ENCODE measurements at regions not wholly inside any gene's neighbourhood (a gene's known extent, or its start where the extent isn't known, plus 50 kb on each side); places are given as distances from the start of the nearest gene placed in this dataset.

DNA sequence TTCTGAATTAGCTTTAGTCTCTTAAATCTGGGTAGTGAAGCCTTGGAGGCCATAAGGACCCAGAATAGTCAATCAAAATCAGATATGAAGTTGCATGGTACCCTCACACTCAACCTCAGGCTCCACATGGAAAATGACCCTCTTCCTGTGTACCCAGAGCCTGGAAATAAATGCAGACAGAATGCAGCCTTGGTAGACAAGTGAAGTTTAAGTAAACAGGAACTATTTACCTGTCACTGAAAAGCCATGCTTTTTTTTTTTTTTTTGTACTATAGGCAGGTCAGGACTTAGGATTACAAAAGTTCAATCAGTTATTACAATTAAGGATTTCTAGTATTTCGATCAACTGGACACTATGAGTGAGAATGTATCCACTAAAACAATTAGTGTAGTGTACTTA, 2654.2 kb upstream of the PCDH20 start:
- ChIA-PET POLR2A (no interaction called here), CTCF (no interaction called here)
- no peak for DNase-seq (ENCODE audit: extremely low spot score)
- TF ChIP-seq ARNT (IDR thresholded peaks at IDR 0.05) (no peak), BHLHE40 (IDR thresholded peaks at IDR 0.05; ENCODE audit: borderline replicate concordance) (no peak), FOXK2 (IDR thresholded peaks at IDR 0.05) (no peak), HDGF (IDR thresholded peaks at IDR 0.05; ENCODE audit: borderline replicate concordance) (no peak), SP1 (IDR thresholded peaks at IDR 0.05) (no peak), ELF4 (IDR thresholded peaks at IDR 0.05) (no peak), NFRKB (IDR thresholded peaks at IDR 0.05) (no peak), CTBP1 (IDR thresholded peaks at IDR 0.05; ENCODE audit: borderline replicate concordance) (no peak), SUZ12 (IDR thresholded peaks at IDR 0.05) (no peak), TARDBP (IDR thresholded peaks at IDR 0.05) (no peak), LEF1 (IDR thresholded peaks at IDR 0.05; ENCODE audit: borderline replicate concordance) (no peak), ZNF384 (IDR thresholded peaks at IDR 0.05) (no peak)
- TF ChIP-seq, protein P1, sequence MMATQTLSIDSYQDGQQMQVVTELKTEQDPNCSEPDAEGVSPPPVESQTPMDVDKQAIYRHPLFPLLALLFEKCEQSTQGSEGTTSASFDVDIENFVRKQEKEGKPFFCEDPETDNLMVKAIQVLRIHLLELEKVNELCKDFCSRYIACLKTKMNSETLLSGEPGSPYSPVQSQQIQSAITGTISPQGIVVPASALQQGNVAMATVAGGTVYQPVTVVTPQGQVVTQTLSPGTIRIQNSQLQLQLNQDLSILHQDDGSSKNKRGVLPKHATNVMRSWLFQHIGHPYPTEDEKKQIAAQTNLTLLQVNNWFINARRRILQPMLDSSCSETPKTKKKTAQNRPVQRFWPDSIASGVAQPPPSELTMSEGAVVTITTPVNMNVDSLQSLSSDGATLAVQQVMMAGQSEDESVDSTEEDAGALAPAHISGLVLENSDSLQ (IDR thresholded peaks at IDR 0.05): no peak

DNA sequence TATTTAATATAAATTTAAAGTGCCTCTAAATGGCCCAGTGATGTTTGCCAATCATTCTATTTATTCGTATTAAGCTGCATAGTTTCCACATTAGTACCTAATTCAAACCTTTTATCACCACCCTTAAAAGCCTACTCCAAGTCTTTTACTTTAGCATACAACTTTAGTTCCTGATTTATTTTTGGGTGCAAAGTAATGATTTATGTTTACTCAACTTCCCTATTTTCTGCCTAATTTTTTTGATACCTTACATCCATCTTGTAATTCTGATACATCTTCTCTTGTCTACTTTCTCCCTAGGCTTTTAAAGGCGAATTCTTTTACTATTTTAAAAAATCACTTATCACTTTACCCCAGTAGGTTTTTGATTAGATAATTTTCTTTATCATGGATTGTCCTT, 2651.1 kb upstream of the PCDH20 start:
- no peak for DNase-seq (ENCODE audit: extremely low spot score)
- CTCF ChIA-PET: interaction anchor here (0.6 kb wide), 1 partner anchor 35 kb away, joined by 4 read pairs; no protein-coding TSS in a partner anchor
- POLR2A ChIA-PET: no interaction called here
- TF ChIP-seq SUZ12 (IDR thresholded peaks at IDR 0.05) (no peak), ELF4 (IDR thresholded peaks at IDR 0.05) (no peak), HDGF (IDR thresholded peaks at IDR 0.05; ENCODE audit: borderline replicate concordance) (no peak), BHLHE40 (IDR thresholded peaks at IDR 0.05; ENCODE audit: borderline replicate concordance) (no peak), LEF1 (IDR thresholded peaks at IDR 0.05; ENCODE audit: borderline replicate concordance) (no peak), ARNT (IDR thresholded peaks at IDR 0.05) (no peak), ZNF384 (IDR thresholded peaks at IDR 0.05) (no peak), TARDBP (IDR thresholded peaks at IDR 0.05) (no peak), FOXA1 (IDR thresholded peaks at IDR 0.05) (no peak), FOXM1 (IDR thresholded peaks at IDR 0.05; ENCODE audit: borderline replicate concordance) (no peak), CTBP1 (IDR thresholded peaks at IDR 0.05; ENCODE audit: borderline replicate concordance) (no peak), L3MBTL2 (conservative IDR thresholded peaks at IDR 0.05) (no peak), SP1 (IDR thresholded peaks at IDR 0.05) (no peak), NFRKB (IDR thresholded peaks at IDR 0.05) (no peak), FOXK2 (IDR thresholded peaks at IDR 0.05) (no peak)
- TF ChIP-seq, protein P1 (IDR thresholded peaks at IDR 0.05): no peak

DNA sequence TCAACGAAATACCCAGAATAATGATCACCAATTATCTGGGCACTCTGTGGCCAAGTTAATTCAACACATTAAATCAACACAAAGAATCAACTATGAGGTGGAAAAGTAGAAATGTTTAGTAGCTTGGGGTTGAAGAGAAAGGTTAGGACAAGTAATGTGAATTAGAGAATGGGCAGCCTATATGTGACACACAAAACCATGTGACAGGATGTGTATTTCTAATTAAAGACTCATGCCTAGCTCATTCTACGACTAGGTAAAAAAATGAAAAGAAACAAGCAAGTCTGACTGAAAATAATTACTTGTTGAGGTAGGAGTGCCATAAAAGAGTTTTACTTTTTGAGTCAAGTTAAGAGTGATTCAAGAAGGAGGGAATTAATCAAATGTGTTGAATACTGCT, 2646.0 kb upstream of the PCDH20 start:
- no peak for DNase-seq (ENCODE audit: extremely low spot score)
- ChIA-PET CTCF (no interaction called here), POLR2A (no interaction called here)
- TF ChIP-seq SP1 (IDR thresholded peaks at IDR 0.05) (no peak), SUZ12 (IDR thresholded peaks at IDR 0.05) (no peak), HDGF (IDR thresholded peaks at IDR 0.05; ENCODE audit: borderline replicate concordance) (no peak), FOXA1 (IDR thresholded peaks at IDR 0.05) (no peak), TARDBP (IDR thresholded peaks at IDR 0.05) (no peak), FOXM1 (IDR thresholded peaks at IDR 0.05; ENCODE audit: borderline replicate concordance) (no peak)

DNA sequence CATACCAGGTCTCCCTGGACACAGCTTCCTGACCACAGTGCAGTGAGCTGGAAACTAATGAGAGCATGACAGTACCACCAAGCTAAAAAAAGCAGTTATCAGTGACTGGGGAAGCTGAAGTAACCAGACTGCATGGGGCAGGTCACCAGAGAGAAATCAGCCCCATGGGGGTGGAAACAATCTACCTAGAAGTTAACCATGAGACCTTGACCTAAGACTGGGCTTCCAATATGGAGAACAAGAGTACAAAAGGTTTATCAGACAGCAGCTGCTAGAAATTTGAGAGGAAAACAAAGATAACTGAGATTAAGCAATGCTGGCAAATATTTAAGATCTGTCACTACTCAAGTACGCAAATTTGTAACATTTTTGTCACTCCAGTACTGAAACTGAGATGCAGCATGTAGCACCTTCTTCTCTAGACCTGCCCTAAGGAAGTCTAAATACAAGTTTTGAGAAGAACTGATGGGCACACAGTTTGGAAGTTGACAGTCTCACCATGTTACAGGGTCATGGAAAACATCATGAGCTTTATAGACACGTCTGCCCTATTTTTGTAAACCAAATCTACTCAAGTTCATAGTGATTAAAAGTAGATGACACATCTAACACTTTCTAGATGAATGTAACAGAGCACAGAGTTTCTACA, 2641.8 kb upstream of the PCDH20 start:
- POLR2A ChIA-PET: no interaction called here
- TF ChIP-seq ELF4 (IDR thresholded peaks at IDR 0.05) (no peak), BHLHE40 (IDR thresholded peaks at IDR 0.05; ENCODE audit: borderline replicate concordance) (no peak), SUZ12 (IDR thresholded peaks at IDR 0.05) (no peak)
- no peak for DNase-seq (ENCODE audit: extremely low spot score)
- CTCF ChIA-PET: no interaction called here

DNA sequence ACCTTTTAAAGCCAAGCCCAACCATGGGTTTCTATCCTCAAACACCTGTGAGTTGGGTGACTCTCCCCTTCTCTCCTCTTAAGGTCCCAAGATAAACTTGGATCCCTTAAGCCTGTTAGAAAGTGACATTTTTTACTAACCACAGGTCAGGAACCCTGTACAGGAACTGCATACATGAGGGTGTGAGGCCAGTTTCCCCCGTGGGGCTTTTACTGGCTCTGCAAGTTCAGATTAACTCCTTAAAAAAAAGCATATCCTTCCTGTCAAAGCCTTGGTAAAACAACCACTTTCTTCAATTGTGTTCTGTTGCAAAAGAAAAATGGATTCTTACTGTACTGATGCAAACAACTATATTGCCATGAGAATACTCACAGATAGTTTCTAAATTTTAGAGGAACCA, 2638.7 kb upstream of the PCDH20 start:
- CTCF ChIA-PET: no interaction called here
- TF ChIP-seq ARNT (IDR thresholded peaks at IDR 0.05) (no peak), L3MBTL2 (conservative IDR thresholded peaks at IDR 0.05) (no peak)
- POLR2A ChIA-PET: no interaction called here
- no peak for DNase-seq (ENCODE audit: extremely low spot score)

DNA sequence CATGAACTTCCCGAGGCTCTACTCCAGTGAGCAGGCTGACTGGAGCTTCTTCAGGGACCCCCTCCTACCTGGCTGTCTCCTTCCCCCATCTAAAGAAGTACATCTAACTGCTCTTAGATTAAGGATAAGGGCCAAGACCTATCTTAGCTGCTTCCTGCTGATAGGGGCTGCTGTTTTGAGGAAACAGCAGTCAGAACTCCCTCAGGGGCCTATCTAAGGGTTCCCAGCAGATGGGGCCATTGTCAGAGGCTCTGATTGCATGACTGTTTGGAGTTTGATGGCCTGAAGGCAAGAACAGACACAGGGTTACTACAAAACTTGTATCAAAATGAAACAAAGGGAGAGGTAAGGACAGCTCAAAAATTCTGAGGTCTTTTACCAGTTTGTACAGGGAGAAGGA, 2636.9 kb upstream of the PCDH20 start:
- DNase-seq (ENCODE audit: extremely low spot score): no peak
- ChIA-PET CTCF (no interaction called here), POLR2A (no interaction called here)
- TF ChIP-seq TARDBP (IDR thresholded peaks at IDR 0.05) (no peak), NFRKB (IDR thresholded peaks at IDR 0.05) (no peak), BHLHE40 (IDR thresholded peaks at IDR 0.05; ENCODE audit: borderline replicate concordance) (no peak), FOXK2 (IDR thresholded peaks at IDR 0.05) (no peak), LEF1 (IDR thresholded peaks at IDR 0.05; ENCODE audit: borderline replicate concordance) (no peak), ZNF384 (IDR thresholded peaks at IDR 0.05) (no peak), ARNT (IDR thresholded peaks at IDR 0.05) (no peak), SP1 (IDR thresholded peaks at IDR 0.05) (no peak), FOXA1 (IDR thresholded peaks at IDR 0.05) (no peak), L3MBTL2 (conservative IDR thresholded peaks at IDR 0.05) (no peak), HDGF (IDR thresholded peaks at IDR 0.05; ENCODE audit: borderline replicate concordance) (no peak), ELF4 (IDR thresholded peaks at IDR 0.05) (no peak)
- TF ChIP-seq, protein P1 (IDR thresholded peaks at IDR 0.05): no peak

DNA sequence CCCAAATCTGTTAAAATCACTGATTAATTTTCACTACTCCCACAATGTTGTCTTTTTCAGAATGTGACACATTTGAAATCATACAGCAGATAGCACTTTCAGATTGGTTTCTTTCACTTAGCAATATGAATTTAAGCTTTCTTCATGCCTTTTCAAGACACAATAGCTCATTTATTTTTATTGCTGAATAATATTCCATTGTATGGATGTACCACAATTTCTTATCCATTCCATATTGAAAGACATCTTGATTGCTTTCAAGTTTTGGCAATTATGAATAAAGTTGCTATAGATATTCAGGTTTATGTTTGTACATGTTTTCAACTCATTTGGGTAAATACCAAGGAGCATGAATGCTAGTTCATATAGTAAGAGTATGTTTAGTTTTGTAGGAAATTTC, 2635.6 kb upstream of the PCDH20 start:
- DNase-seq (ENCODE audit: extremely low spot score): no peak
- no peak for TF ChIP-seq L3MBTL2 (conservative IDR thresholded peaks at IDR 0.05)
- TF ChIP-seq FOXK2 (IDR thresholded peaks at IDR 0.05): no peak
- TF ChIP-seq HDGF (IDR thresholded peaks at IDR 0.05; ENCODE audit: borderline replicate concordance): no peak
- no peak for TF ChIP-seq BHLHE40 (IDR thresholded peaks at IDR 0.05; ENCODE audit: borderline replicate concordance)
- no peak for TF ChIP-seq ELF4 (IDR thresholded peaks at IDR 0.05)
- no peak for TF ChIP-seq ZNF384 (IDR thresholded peaks at IDR 0.05)
- TF ChIP-seq LEF1 (IDR thresholded peaks at IDR 0.05; ENCODE audit: borderline replicate concordance): no peak
- POLR2A ChIA-PET: no interaction called here
- CTCF ChIA-PET: no interaction called here

Data from HEK293T (cell line).